OCI-LY1 (cell line): ENCODE measurements at regions not wholly inside any gene's neighbourhood (a gene's known extent, or its start where the extent isn't known, plus 50 kb on each side); places are given as distances from the start of the nearest gene placed in this dataset.
"Not testable (repeated sequence)": the region's sequence is repeated elsewhere in the genome, so short reads cannot be mapped to it uniquely, and the experiment has no call there.

Source experiments
- H2AFZ ChIP-seq: fragments of 200-600 bp; sonication (generic), shearing (Covaris generic); 2 replicates; pipeline ENCODE4 v1.6.0; 2014; ENCODE audit warnings: antibody characterized with exemption, mild to moderate bottlenecking, low read length
- H3F3A ChIP-seq: fragments of 200-600 bp; sonication (generic), shearing (Covaris generic); 2 replicates; pipeline ENCODE4 v1.6.0; 2014; ENCODE audit warnings: mild to moderate bottlenecking, antibody characterized with exemption, low read length, moderate library complexity; ENCODE audit not compliant: insufficient read depth
- H3K27ac ChIP-seq: fragments of 200-600 bp; sonication (generic); 2 replicates; pipeline ENCODE4 v1.5.1; 2014; ENCODE audit warnings: low read length, mixed run types, mild to moderate bottlenecking, low read depth; ENCODE audit not compliant: poor library complexity, severe bottlenecking
- H3K27me3 ChIP-seq: fragments of 200-600 bp; sonication (generic); 2 replicates; pipeline ENCODE4 v1.6.0; 2014; ENCODE audit warnings: antibody characterized with exemption, mild to moderate bottlenecking, low read length, moderate library complexity; ENCODE audit not compliant: insufficient read depth
- H3K36me3 ChIP-seq: fragments of 200-600 bp; sonication (generic); 2 replicates; pipeline ENCODE4 v1.6.1; 2014; ENCODE audit warnings: mild to moderate bottlenecking, antibody characterized with exemption, low read length, moderate library complexity, mixed read lengths; ENCODE audit not compliant: insufficient read depth
- H3K4me1 ChIP-seq: fragments of 200-600 bp; sonication (generic); 2 replicates; pipeline ENCODE4 v1.5.1; 2014; ENCODE audit warnings: mild to moderate bottlenecking, low read length, moderate library complexity; ENCODE audit not compliant: insufficient read depth, severe bottlenecking
- H3K4me2 ChIP-seq: fragments of 200-600 bp; sonication (generic), shearing (Covaris generic); 2 replicates; pipeline ENCODE4 v1.6.1; 2014; ENCODE audit warnings: low read length
- H3K4me3 ChIP-seq: fragments of 200-600 bp; sonication (generic); 2 replicates; pipeline ENCODE4 v1.5.1; 2014; ENCODE audit warnings: low read length, low read depth, mild to moderate bottlenecking, mixed read lengths; ENCODE audit not compliant: poor library complexity, severe bottlenecking
- H3K79me2 ChIP-seq: fragments of 200-600 bp; shearing (Covaris generic); 2 replicates; pipeline ENCODE4 v1.6.1; 2016; ENCODE audit warnings: mixed run types, low read length, mixed read lengths; ENCODE audit not compliant: insufficient read depth
- H3K9ac ChIP-seq: fragments of 200-600 bp; sonication (generic), shearing (Covaris generic); 2 replicates; pipeline ENCODE4 v1.6.1; 2014; ENCODE audit warnings: mild to moderate bottlenecking, low read length, mixed read lengths
- H3K9me2 ChIP-seq: fragments of 200-600 bp; sonication (generic), shearing (Covaris generic); 2 replicates; pipeline ENCODE4 v1.6.1; 2014; ENCODE audit warnings: low read depth, mild to moderate bottlenecking, low read length, mixed read lengths
- H3K9me3 ChIP-seq: fragments of 200-600 bp; shearing (Covaris generic); 2 replicates; pipeline ENCODE4 v1.6.1; 2014; ENCODE audit warnings: low read length, mixed read lengths
- H4K20me1 ChIP-seq: fragments of 200-600 bp; sonication (generic), shearing (Covaris generic); 2 replicates; pipeline ENCODE4 v1.6.0; 2016; ENCODE audit warnings: mild to moderate bottlenecking, low read length; ENCODE audit not compliant: insufficient read depth
- EZH2 ChIP-seq: fragments of 200-600 bp; sonication (generic), shearing (Covaris generic); IDR thresholded peaks from 2 replicates; pipeline ENCODE4 v1.8.0; 2017; ENCODE audit warnings: borderline replicate concordance, mixed run types, mild to moderate bottlenecking, antibody characterized with exemption, low read length, moderate library complexity, mixed read lengths
- TF ChIP-seq, protein P1 (sequence below): fragments of 200-600 bp; sonication (generic), shearing (Covaris generic); IDR thresholded peaks from 2 replicates; pipeline ENCODE4 v1.5.1; 2017; ENCODE audit warnings: mild to moderate bottlenecking, antibody characterized with exemption, low read length, moderate library complexity, mixed read lengths

DNA sequence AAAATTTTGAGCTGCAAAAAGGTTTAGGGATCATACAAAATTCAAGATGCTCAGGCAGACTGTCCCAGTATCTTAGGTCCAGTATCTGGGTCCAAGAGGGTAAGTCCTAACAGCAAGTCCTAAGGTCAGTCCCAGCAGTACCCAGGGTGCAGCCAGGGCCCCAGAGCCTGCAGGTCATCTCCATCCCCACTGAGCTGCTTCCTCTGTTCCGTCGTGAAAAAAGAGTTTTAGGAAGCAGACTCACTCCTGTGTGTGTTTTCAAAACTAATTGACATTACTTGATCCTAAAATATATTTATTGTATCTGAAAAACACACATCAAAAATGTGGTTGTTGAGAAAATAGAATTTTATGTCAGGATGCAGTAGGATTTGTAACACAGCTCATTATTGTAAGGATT is 69.9 kb upstream of the ALKAL2 start:
- H3K79me2 ChIP-seq, result no peaks in the 10 kb centered on the region
- H3K36me3 ChIP-seq, result no peaks in the 10 kb centered on the region
- H3K4me3 ChIP-seq, result no peak overlapping the region
- no peaks in the 10 kb centered on the region for H3F3A ChIP-seq
- TF ChIP-seq, protein P1, sequence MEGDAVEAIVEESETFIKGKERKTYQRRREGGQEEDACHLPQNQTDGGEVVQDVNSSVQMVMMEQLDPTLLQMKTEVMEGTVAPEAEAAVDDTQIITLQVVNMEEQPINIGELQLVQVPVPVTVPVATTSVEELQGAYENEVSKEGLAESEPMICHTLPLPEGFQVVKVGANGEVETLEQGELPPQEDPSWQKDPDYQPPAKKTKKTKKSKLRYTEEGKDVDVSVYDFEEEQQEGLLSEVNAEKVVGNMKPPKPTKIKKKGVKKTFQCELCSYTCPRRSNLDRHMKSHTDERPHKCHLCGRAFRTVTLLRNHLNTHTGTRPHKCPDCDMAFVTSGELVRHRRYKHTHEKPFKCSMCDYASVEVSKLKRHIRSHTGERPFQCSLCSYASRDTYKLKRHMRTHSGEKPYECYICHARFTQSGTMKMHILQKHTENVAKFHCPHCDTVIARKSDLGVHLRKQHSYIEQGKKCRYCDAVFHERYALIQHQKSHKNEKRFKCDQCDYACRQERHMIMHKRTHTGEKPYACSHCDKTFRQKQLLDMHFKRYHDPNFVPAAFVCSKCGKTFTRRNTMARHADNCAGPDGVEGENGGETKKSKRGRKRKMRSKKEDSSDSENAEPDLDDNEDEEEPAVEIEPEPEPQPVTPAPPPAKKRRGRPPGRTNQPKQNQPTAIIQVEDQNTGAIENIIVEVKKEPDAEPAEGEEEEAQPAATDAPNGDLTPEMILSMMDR, result no peak
- no peak for TF ChIP-seq EZH2
- no peak overlapping the region for H3K4me2 ChIP-seq
- no peaks in the 10 kb centered on the region for H3K4me1 ChIP-seq
- no peak overlapping the region for H3K27ac ChIP-seq
- peaks cover 6% of the 10 kb centered on the region; the same call in 1 of the 2 replicates for H3K27me3 ChIP-seq
- H3K9me3 ChIP-seq, result peaks cover 8% of the 10 kb centered on the region; the same call in 1 of the 2 replicates
- H3K9me2 ChIP-seq, result no peaks in the 10 kb centered on the region
- H3K9ac ChIP-seq, result no peak overlapping the region
- no peak overlapping the region for H2AFZ ChIP-seq
- H4K20me1 ChIP-seq, result no peaks in the 10 kb centered on the region

DNA sequence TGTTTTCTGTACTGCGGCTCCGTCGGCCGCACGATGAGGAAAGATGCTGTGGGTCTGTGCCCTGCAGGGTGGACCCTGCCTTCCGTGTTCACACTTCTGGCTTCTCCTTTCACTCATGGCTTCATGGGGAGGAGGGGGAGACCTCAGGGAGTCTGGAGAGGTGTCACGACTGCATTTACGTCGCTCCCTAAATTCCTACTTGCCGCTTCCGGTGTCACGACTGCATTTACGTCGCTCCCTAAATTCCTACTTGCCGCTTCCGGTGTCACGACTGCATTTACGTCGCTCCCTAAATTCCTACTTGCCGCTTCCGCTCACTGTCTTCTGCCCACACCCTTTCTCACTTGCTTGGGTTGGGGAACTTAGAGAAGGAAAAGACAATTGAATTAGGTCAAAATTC is 68.4 kb upstream of the ALKAL2 start:
- H3K4me1 ChIP-seq, result not testable (repeated sequence)

DNA sequence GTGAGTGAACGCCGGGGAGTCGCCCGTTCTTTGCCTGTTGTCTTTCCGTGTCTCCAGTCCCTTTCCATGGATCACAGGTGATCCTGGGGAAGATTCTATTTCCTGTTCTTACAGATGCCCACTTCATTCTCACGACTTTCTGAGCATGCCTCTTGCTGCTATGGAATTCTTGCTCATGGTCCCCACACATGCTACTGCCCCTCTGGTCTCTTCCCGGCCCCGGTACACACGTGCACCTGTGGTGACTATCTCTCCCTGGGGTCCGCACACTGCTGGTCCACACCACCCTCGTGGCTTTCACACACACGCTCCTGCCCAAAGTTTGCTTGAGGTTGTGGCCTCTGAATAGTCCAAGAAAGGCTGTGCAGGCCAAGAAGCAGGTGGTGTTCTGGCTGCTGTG is 67.9 kb upstream of the ALKAL2 start:
- H4K20me1 ChIP-seq, result no peaks in the 10 kb centered on the region

More for the DNA sequence above, 68.4 kb upstream of the ALKAL2 start:
- H3K36me3 ChIP-seq, H3K9me3 ChIP-seq, H3K27me3 ChIP-seq, H3K4me2 ChIP-seq, H3F3A ChIP-seq, H3K9me2 ChIP-seq, H3K79me2 ChIP-seq, H3K27ac ChIP-seq, H3K4me3 ChIP-seq, H2AFZ ChIP-seq, H4K20me1 ChIP-seq, H3K9ac ChIP-seq: not testable (repeated sequence)

DNA sequence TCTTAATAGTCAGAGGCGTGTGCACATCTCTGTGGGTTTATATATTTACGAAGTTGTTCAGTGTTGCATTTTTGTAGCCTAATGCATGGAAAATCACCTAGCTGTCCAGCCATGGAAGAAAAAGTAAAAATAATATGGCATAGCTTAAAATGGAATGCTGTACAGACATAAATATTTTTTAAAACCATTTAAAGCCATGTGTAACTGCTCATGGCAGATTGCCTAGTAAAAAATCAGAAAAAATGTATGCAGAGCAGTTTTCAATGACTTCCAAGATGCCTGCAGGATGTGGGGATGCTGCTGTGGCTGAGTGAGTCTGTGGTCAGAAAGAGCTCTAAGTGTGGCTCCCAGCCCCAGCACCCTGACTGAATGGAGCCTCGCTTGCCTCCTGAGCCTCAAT is 64.8 kb upstream of the ALKAL2 start:
- Histone ChIP-seq H3K9me3 (no peaks in the 10 kb centered on the region), H3K27me3 (no peaks in the 10 kb centered on the region)
- TF ChIP-seq EZH2, result no peak
- TF ChIP-seq, protein P1, result no peak

More for the DNA sequence above, 67.9 kb upstream of the ALKAL2 start:
- Histone ChIP-seq H2AFZ (no peak overlapping the region), H3F3A (no peaks in the 10 kb centered on the region), H3K9ac (no peak overlapping the region), H3K9me3 (no peaks in the 10 kb centered on the region), H3K4me1 (no peaks in the 10 kb centered on the region), H3K9me2 (no peaks in the 10 kb centered on the region), H3K79me2 (no peaks in the 10 kb centered on the region), H3K36me3 (no peaks in the 10 kb centered on the region), H3K27me3 (no peaks in the 10 kb centered on the region), H3K27ac (no peak overlapping the region), H3K4me3 (no peak overlapping the region), H3K4me2 (no peak overlapping the region)
- no peak for TF ChIP-seq EZH2
- TF ChIP-seq, protein P1, result no peak

More for the DNA sequence above, 64.8 kb upstream of the ALKAL2 start:
- Histone ChIP-seq H4K20me1 (no peaks in the 10 kb centered on the region), H3K27ac (no peak overlapping the region), H3K4me2 (no peak overlapping the region), H3K4me3 (no peak overlapping the region), H3K79me2 (no peaks in the 10 kb centered on the region), H3K4me1 (peaks cover 24% of the 10 kb centered on the region), H3K9me2 (no peaks in the 10 kb centered on the region), H3F3A (no peaks in the 10 kb centered on the region), H2AFZ (no peak overlapping the region), H3K36me3 (no peaks in the 10 kb centered on the region), H3K9ac (no peak overlapping the region)
